Muscle of leg (tissue), 3 donors: ENCODE measurements at regions not wholly inside any gene's neighbourhood (a gene's known extent, or its start where the extent isn't known, plus 50 kb on each side); places are given as distances from the start of the nearest gene placed in this dataset.

Source experiments
- DNase-seq: peaks from one replicate; pipeline ENCODE4 v3.0.0; 2013
- H3K27ac ChIP-seq: one replicate; pipeline ENCODE4 v1.5.1; 2013; ENCODE audit warnings: mild to moderate bottlenecking, low read length, control low read depth
- H3K27me3 ChIP-seq: one replicate; pipeline ENCODE4 v1.6.1; 2013; ENCODE audit warnings: low read length; ENCODE audit not compliant: control insufficient read depth, insufficient read depth
- H3K36me3 ChIP-seq: one replicate; pipeline ENCODE4 v1.6.1; 2013; ENCODE audit warnings: low read length; ENCODE audit not compliant: control insufficient read depth, insufficient read depth
- H3K4me1 ChIP-seq: one replicate; pipeline ENCODE4 v1.6.1; 2013; ENCODE audit warnings: low read length; ENCODE audit not compliant: control insufficient read depth, insufficient read depth
- H3K4me3 ChIP-seq: one replicate; pipeline ENCODE4 v1.5.1; 2013; ENCODE audit warnings: low read length, control low read depth
- H3K9me3 ChIP-seq: replicated peaks from 2 replicates; pipeline ENCODE4 v1.6.1; 2013; ENCODE audit warnings: low read depth, low read length; ENCODE audit not compliant: control insufficient read depth
- WGBS: methylation state at CpG from one replicate; pipeline ENCODE4 v1.1.5; 2013; ENCODE audit warnings: missing lambda C conversion rate; ENCODE audit not compliant: insufficient coverage; 5-methylcytosine and 5-hydroxymethylcytosine counted together

- H3K4me3 ChIP-seq = no peak overlapping the region
- WGBS = 69% methylated on average over 5 of the region's 5 CpGs
- H3K4me1 ChIP-seq = no peaks in the 10 kb centered on the region
- no peak overlapping the region for H3K27ac ChIP-seq
- H3K36me3 ChIP-seq = no peaks in the 10 kb centered on the region
- H3K9me3 ChIP-seq = no peaks in the 10 kb centered on the region
- no peaks in the 10 kb centered on the region for H3K27me3 ChIP-seq
- DNase-seq = no peak
Observed at GRCh38 chr12:128168273-128168672, 98.7 kb upstream of the TMEM132C start.

GRCh38 chr12:128170181-128170580 lies 96.8 kb upstream of the TMEM132C start:
- H3K27ac ChIP-seq = no peak overlapping the region
- H3K4me3 ChIP-seq = no peak overlapping the region
- no peak for DNase-seq
- no peaks in the 10 kb centered on the region for H3K36me3 ChIP-seq
- no peaks in the 10 kb centered on the region for H3K9me3 ChIP-seq
- H3K4me1 ChIP-seq = no peaks in the 10 kb centered on the region
- WGBS = 42% methylated on average over 4 of the region's 9 CpGs
- H3K27me3 ChIP-seq = no peaks in the 10 kb centered on the region

GRCh38 chr12:128178565-128178964 lies 88.4 kb upstream of the TMEM132C start:
- no peaks in the 10 kb centered on the region for H3K9me3 ChIP-seq
- H3K36me3 ChIP-seq = no peaks in the 10 kb centered on the region
- no peak overlapping the region for H3K4me3 ChIP-seq
- no peak overlapping the region for H3K27ac ChIP-seq
- H3K4me1 ChIP-seq = no peaks in the 10 kb centered on the region
- 100% methylated on average over 1 of the region's 4 CpGs for WGBS
- no peaks in the 10 kb centered on the region for H3K27me3 ChIP-seq
- no peak for DNase-seq

GRCh38 chr12:128178966-128179365 lies 88.0 kb upstream of the TMEM132C start:
- Histone ChIP-seq H3K27ac (no peak overlapping the region), H3K36me3 (no peaks in the 10 kb centered on the region), H3K4me3 (no peak overlapping the region), H3K4me1 (no peaks in the 10 kb centered on the region), H3K27me3 (no peaks in the 10 kb centered on the region), H3K9me3 (no peaks in the 10 kb centered on the region)
- 80% methylated on average over 1 of the region's 3 CpGs for WGBS
- peak; percentile 49 for DNase-seq

GRCh38 chr12:128180166-128180565 lies 86.8 kb upstream of the TMEM132C start:
- H3K27ac ChIP-seq = no peak overlapping the region
- H3K4me1 ChIP-seq = no peaks in the 10 kb centered on the region
- no peaks in the 10 kb centered on the region for H3K9me3 ChIP-seq
- DNase-seq = no peak
- no peaks in the 10 kb centered on the region for H3K36me3 ChIP-seq
- H3K27me3 ChIP-seq = no peaks in the 10 kb centered on the region
- no peak overlapping the region for H3K4me3 ChIP-seq
- no CpG with 5 or more reads among the region's 1 CpG for WGBS

GRCh38 chr12:128190052-128190451 lies 76.9 kb upstream of the TMEM132C start:
- WGBS = 100% methylated on average over 1 of the region's 10 CpGs
- no peaks in the 10 kb centered on the region for H3K4me1 ChIP-seq
- H3K27ac ChIP-seq = no peak overlapping the region
- H3K4me3 ChIP-seq = no peak overlapping the region
- H3K9me3 ChIP-seq = no peaks in the 10 kb centered on the region
- no peaks in the 10 kb centered on the region for H3K36me3 ChIP-seq
- H3K27me3 ChIP-seq = no peaks in the 10 kb centered on the region
- DNase-seq = no peak

GRCh38 chr12:128190614-128191013 lies 76.4 kb upstream of the TMEM132C start:
- DNase-seq = peak; percentile 23
- WGBS = 4% methylated on average over 13 of the region's 16 CpGs
- Histone ChIP-seq H3K27me3 (no peaks in the 10 kb centered on the region), H3K9me3 (no peaks in the 10 kb centered on the region), H3K4me3 (no peak overlapping the region), H3K36me3 (no peaks in the 10 kb centered on the region), H3K4me1 (no peaks in the 10 kb centered on the region), H3K27ac (no peak overlapping the region)

- Histone ChIP-seq H3K36me3 (no peaks in the 10 kb centered on the region), H3K9me3 (no peaks in the 10 kb centered on the region), H3K4me1 (no peaks in the 10 kb centered on the region), H3K4me3 (no peak overlapping the region), H3K27ac (no peak overlapping the region), H3K27me3 (no peaks in the 10 kb centered on the region)
- no peak for DNase-seq
- 88% methylated on average over 11 of the region's 14 CpGs for WGBS
Observed at GRCh38 chr12:128191380-128191779, 75.6 kb upstream of the TMEM132C start.

GRCh38 chr12:128204711-128205110 lies 62.3 kb upstream of the TMEM132C start:
- no peak overlapping the region for H3K27ac ChIP-seq
- H3K4me1 ChIP-seq = no peaks in the 10 kb centered on the region
- WGBS = no CpG with 5 or more reads among the region's 7 CpGs
- H3K27me3 ChIP-seq = no peaks in the 10 kb centered on the region
- no peaks in the 10 kb centered on the region for H3K36me3 ChIP-seq
- peak; percentile 3 for DNase-seq
- H3K4me3 ChIP-seq = no peak overlapping the region
- peaks cover 2% of the 10 kb centered on the region for H3K9me3 ChIP-seq

GRCh38 chr12:128205145-128205544 lies 61.8 kb upstream of the TMEM132C start:
- H3K4me1 ChIP-seq = no peaks in the 10 kb centered on the region
- no peaks in the 10 kb centered on the region for H3K27me3 ChIP-seq
- no peak overlapping the region for H3K4me3 ChIP-seq
- WGBS = 60% methylated on average over 3 of the region's 3 CpGs
- H3K27ac ChIP-seq = no peak overlapping the region
- peaks cover 2% of the 10 kb centered on the region for H3K9me3 ChIP-seq
- DNase-seq = no peak
- H3K36me3 ChIP-seq = no peaks in the 10 kb centered on the region

- H3K4me1 ChIP-seq = no peaks in the 10 kb centered on the region
- no peak overlapping the region for H3K4me3 ChIP-seq
- no peak for DNase-seq
- WGBS = 94% methylated on average over 7 of the region's 7 CpGs
- H3K27ac ChIP-seq = no peak overlapping the region
- H3K27me3 ChIP-seq = no peaks in the 10 kb centered on the region
- H3K9me3 ChIP-seq = peaks cover 2% of the 10 kb centered on the region
- no peaks in the 10 kb centered on the region for H3K36me3 ChIP-seq
Observed at GRCh38 chr12:128205758-128206157, 61.2 kb upstream of the TMEM132C start.
